ENCODE measurements at regions not wholly inside any gene's neighbourhood (a gene's known extent, or its start where the extent isn't known, plus 50 kb on each side); places are given as distances from the start of the nearest gene placed in this dataset.

DNA sequence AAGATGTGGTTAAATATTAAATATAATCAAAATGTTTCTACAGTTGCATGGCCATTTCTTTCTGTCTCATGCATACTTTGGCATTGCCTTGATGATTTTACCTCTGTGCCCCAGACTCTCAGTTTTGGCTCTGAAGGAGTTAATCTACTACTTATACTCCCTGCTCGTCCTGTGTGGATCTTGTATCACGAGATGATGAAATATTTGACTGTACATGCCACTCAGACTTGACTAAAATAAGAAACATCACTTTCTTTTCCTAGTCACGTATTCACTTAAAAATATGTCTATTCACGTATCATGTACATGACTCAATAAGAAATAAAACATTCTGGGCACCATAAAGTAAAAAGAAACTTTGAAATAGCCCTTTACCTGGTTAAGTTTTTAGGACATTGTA lies 397.7 kb downstream of the RFPL4B start:
- no peak for DNase-seq

DNA sequence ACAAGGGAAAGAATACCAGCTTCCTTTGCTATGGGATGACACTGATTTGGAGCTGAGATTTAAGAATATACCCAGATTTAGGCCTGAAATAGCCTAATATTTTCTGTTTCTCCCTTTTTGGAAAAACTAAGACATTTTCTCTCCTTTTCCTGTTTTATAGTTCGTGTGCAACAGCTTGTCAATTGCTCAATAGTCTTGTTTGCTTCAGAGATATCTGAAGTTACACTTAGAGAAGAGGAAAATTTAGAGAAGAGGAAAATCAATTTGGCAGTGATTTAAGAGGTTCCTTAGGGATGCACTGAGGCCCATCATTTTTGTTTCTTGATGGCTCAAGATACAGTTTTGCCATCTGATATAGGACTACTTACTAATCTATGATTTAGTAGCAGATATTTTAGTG lies 398.6 kb downstream of the RFPL4B start:
- no peak for DNase-seq

- DNase-seq, result no peak
Measured at GRCh38 chr6:112749673-112750072, 402.5 kb downstream of the RFPL4B start.

GRCh38 chr6:112752305-112752704 lies 405.2 kb downstream of the RFPL4B start:
- DNase-seq, result no peak

GRCh38 chr6:112752791-112753190 lies 405.7 kb downstream of the RFPL4B start:
- DNase-seq, result no peak

GRCh38 chr6:112760831-112761230 lies 413.7 kb downstream of the RFPL4B start:
- DNase-seq, result no peak

GRCh38 chr6:112761740-112762139 lies 414.6 kb downstream of the RFPL4B start:
- no peak for DNase-seq

DNA sequence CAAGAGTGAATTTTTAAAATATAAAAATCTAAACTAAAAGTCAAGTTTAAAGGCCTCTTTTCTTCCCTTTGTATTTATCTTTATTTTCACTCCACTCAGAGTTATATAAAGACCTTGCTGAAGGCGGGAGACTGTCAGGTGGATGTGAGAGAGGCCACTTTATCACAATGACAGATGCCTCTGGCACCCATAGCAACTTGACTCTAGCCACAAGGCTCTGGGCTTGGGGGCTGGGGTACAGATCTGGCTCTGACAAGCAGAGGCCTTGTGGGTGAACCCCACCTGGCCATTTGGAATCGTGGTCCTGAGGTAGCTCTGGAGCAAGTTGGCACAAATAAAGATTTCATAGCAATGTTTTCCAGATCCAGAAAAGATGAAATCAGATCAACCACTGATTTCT lies 417.2 kb downstream of the RFPL4B start:
- no peak for DNase-seq

DNA sequence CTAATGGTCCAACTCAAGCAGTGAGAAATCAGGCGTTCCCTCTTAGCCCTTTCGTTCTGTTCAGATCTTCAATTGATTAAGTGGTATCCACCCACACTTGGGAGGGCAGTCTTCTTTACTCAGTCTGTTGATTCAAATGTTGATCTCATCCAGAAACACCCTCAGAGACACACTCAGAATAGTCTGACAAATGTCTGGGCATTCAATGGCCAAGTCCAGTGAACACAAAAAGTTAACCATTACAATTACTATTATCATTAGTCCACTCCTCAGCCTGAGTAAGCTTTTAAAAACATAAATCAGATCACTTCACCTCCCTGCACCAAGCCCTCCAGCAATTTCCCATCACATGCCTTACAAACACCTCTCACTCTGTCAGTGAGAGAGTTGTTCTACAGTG lies 423.2 kb downstream of the RFPL4B start:
- DNase-seq, result no peak

- DNase-seq, result no peak
Measured at GRCh38 chr6:112773187-112773586, 426.1 kb downstream of the RFPL4B start.

DNA sequence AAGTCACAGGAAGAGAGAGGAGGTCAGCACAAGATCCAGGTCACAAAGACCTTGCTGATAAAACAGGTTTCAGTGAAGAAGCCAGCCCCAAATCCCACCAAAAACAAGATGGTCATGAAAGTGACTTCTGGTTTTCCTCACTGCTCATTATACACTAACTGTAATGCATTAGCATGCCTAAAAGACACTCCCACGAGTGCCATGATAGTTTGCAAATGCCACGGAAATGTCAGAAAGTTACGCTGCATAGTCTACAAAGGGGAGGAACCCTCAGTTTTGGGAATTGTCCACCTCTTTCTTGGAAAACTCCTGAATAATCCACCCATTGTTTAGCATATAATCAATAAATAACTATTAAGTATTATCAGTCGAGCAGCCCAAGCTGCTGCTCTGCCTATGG lies 427.2 kb downstream of the RFPL4B start:
- no peak for DNase-seq

GRCh38 chr6:112780498-112781096 lies 433.5 kb downstream of the RFPL4B start:
- no peak for DNase-seq

- no peak for DNase-seq
Measured at GRCh38 chr6:112781241-112781640, 434.1 kb downstream of the RFPL4B start.

GRCh38 chr6:112785408-112785807 lies 438.3 kb downstream of the RFPL4B start:
- DNase-seq, result no peak

GRCh38 chr6:112786801-112787200 lies 439.7 kb downstream of the RFPL4B start:
- DNase-seq, result no peak

- no peak for DNase-seq
Measured at GRCh38 chr6:112787371-112787770, 440.2 kb downstream of the RFPL4B start.

DNA sequence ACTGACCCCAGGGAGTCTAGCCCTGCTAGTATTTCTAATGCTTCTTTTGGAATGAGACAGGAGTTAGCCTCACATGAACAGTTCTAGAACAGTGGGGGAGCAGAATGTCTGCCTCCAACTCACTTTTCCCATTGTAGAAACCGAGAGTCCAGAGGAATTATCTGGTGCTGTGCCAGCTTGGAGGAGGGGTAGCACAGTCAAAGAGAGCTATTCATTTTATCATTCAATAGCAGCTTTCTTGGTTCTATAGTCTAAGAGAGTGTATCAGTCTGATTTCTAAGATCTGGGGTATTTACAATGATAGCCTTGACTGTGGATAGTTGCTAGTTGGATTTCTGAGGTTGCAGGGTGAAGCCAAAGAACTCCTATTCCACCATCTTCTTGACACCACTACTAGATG lies 448.2 kb downstream of the RFPL4B start:
- no peak for DNase-seq

GRCh38 chr6:112796712-112797111 lies 449.6 kb downstream of the RFPL4B start:
- no peak for DNase-seq

DNA sequence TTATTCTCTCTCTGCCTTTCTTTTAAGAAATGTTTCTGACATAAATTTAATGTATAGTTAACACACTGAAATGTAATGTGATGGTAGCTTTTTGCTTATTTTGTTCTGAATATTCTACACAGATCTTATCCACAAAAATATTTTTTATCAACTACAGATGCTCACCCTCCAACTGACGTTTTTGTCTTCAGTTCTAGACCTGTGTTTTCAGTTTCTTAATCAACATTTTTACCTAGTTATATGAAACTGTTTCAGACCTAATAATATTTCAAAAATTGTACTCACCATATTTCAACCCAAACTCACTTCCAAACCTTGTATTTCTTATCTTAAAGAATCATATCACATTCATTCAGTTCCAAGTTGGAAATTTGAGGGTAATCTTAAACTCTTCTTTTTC lies 452.8 kb downstream of the RFPL4B start:
- DNase-seq, result no peak

DNA sequence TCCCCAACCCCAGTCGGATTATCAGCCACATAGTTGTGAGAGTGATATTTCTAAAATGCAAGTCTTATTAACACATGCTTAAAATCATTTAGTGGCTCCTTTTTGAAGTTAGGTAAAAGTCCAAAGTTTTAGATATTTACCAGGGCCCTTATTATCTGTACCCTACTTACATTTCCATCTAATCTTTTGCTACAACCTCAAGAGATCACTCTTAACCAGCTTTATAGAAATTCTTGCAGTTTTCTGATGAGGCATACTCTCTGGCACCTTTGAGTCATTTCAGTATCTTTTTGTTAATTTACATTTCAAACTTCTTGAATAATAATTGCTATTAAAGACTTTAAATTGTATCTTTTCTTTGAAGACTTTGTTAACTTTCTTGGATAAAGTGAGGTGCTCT lies 453.3 kb downstream of the RFPL4B start:
- DNase-seq, result no peak

GRCh38 chr6:112800916-112801315 lies 453.8 kb downstream of the RFPL4B start:
- no peak for DNase-seq

- no peak for DNase-seq
Measured at GRCh38 chr6:112801468-112802080, 454.4 kb downstream of the RFPL4B start.

GRCh38 chr6:112802144-112802543 lies 455.0 kb downstream of the RFPL4B start:
- no peak for DNase-seq

DNA sequence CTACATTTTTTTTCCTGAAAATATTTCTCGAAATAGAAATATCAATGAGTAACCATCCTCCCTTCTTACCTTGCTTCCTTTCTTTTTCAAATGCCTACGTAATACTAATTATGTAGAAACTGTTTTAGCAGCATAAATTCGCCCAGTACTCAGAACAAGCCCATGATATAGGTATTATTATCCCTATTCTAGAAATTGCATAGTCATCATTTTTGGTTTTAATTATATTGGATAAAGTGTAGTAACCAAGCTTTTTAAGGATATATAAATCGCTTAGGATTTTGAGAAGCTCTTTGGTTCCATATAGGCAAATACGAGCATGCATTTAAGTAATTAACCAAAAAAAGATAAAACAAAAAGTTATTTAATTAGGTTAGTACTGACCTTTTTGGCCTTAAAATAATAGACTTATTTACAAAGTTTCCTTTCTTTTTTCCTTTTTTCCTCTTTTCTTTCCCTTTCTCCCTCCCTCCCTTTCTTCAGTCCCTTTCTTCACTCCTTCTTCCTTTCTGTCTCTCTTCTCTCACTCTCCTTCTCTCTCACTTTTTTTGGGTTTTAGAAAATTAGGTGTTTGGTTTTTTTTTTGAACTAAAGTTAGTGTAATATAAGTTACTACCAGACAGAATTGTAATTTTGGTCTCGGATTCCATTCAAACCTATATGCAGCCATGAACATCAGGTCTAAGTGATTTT lies 457.7 kb downstream of the RFPL4B start:
- no peak for DNase-seq
